GM23338 (cell line): ENCODE measurements at regions not wholly inside any gene's neighbourhood (a gene's known extent, or its start where the extent isn't known, plus 50 kb on each side); places are given as distances from the start of the nearest gene placed in this dataset.
A peak's percentile ranks its signal among the peaks of the same experiment; 100 is the strongest.

Source experiments
- ATAC-seq: fragments of 200-7000 bp; cut with Tn5 transposase; 3 replicates; pipeline ENCODE4 v1.9.1; 2020
- DNase-seq: peaks from one replicate; pipeline ENCODE4 v3.0.0-alpha.2; 2015; ENCODE audit warnings: low spot score
- H2AFZ ChIP-seq: fragments of 200-600 bp; sonication (generic); 2 replicates; pipeline ENCODE4 v1.8.0; 2016; ENCODE audit warnings: antibody characterized with exemption, mild to moderate bottlenecking, moderate library complexity
- H3F3A ChIP-seq: fragments of 200-600 bp; sonication (generic); replicated peaks from 2 replicates; pipeline ENCODE4 v1.8.0; 2017; ENCODE audit warnings: antibody characterized with exemption, mixed run types, low read depth
- H3K27ac ChIP-seq: fragments of 200-600 bp; sonication (generic); 2 replicates; pipeline ENCODE4 v1.6.1; 2016; ENCODE audit warnings: low read depth
- H3K27me3 ChIP-seq: fragments of 200-600 bp; sonication (generic); 2 replicates; pipeline ENCODE4 v1.8.0; 2016; ENCODE audit warnings: mild to moderate bottlenecking, mixed run types, moderate library complexity; ENCODE audit not compliant: insufficient read depth
- H3K36me3 ChIP-seq: fragments of 200-600 bp; sonication (generic); 2 replicates; pipeline ENCODE4 v1.8.0; 2016; ENCODE audit warnings: mild to moderate bottlenecking; ENCODE audit not compliant: insufficient read depth
- H3K4me1 ChIP-seq: fragments of 200-600 bp; sonication (generic); 2 replicates; pipeline ENCODE4 v1.8.0; 2016; ENCODE audit warnings: mild to moderate bottlenecking, moderate library complexity; ENCODE audit not compliant: insufficient read depth
- H3K4me2 ChIP-seq: fragments of 200-600 bp; sonication (generic); 2 replicates; pipeline ENCODE4 v1.7.1; 2017; ENCODE audit warnings: mixed run types
- H3K4me3 ChIP-seq: fragments of 200-600 bp; sonication (generic); 2 replicates; pipeline ENCODE4 v1.6.1; 2016; ENCODE audit warnings: mixed run types
- H3K79me2 ChIP-seq: fragments of 200-600 bp; sonication (generic); replicated peaks from 2 replicates; pipeline ENCODE4 v1.8.0; 2017; ENCODE audit warnings: mild to moderate bottlenecking; ENCODE audit not compliant: insufficient read depth
- H3K9me2 ChIP-seq: fragments of 200-600 bp; sonication (generic); 2 replicates; pipeline ENCODE4 v1.8.0; 2017; ENCODE audit not compliant: insufficient read depth
- H4K20me1 ChIP-seq: fragments of 200-600 bp; sonication (generic); replicated peaks from 2 replicates; pipeline ENCODE4 v1.8.0; 2017; ENCODE audit warnings: mild to moderate bottlenecking; ENCODE audit not compliant: insufficient read depth
- H3K27ac Mint-ChIP-seq: 2 replicates; pipeline ENCODE4 v1.8.0; 2020; ENCODE audit warnings: inconsistent platforms, mild to moderate bottlenecking, moderate library complexity, mixed read lengths
- H3K27me3 Mint-ChIP-seq: 3 replicates; pipeline ENCODE4 v1.8.0; 2022; ENCODE audit warnings: low read depth, mild to moderate bottlenecking, moderate library complexity, mixed read lengths, inconsistent platforms; ENCODE audit not compliant: insufficient read depth, poor library complexity
- H3K36me3 Mint-ChIP-seq: 3 replicates; pipeline ENCODE4 v1.8.0; 2021; ENCODE audit warnings: low read depth, mild to moderate bottlenecking, inconsistent platforms, moderate library complexity, mixed read lengths
- H3K4me1 Mint-ChIP-seq: 3 replicates; pipeline ENCODE4 v1.8.0; 2020; ENCODE audit warnings: mild to moderate bottlenecking, inconsistent platforms, mixed read lengths
- H3K4me3 Mint-ChIP-seq: 3 replicates; pipeline ENCODE4 v1.8.0; 2021; ENCODE audit warnings: moderate library complexity, mild to moderate bottlenecking, inconsistent platforms, mixed read lengths
- H3K9me3 Mint-ChIP-seq: 3 replicates; pipeline ENCODE4 v1.8.0; 2020; ENCODE audit warnings: moderate library complexity, mild to moderate bottlenecking, inconsistent platforms, mixed read lengths
- ETS1 ChIP-seq: IDR thresholded peaks from 2 replicates; pipeline ENCODE4 v1.6.1; 2016; ENCODE audit warnings: antibody characterized with exemption
- EZH2phosphoT487 ChIP-seq: fragments of 200-600 bp; sonication (generic); IDR thresholded peaks from one replicate; pipeline ENCODE4 v1.8.1; 2018; ENCODE audit warnings: antibody characterized with exemption; ENCODE audit not compliant: unreplicated experiment
- REST ChIP-seq: IDR thresholded peaks from one replicate; pipeline ENCODE4 v1.6.1; 2018; ENCODE audit warnings: antibody characterized with exemption; ENCODE audit not compliant: unreplicated experiment
- ZNF114 ChIP-seq: fragments of 250-450 bp; sonication (Bioruptor Pico); IDR thresholded peaks from 2 replicates; pipeline ENCODE4 v1.5.0; 2020; ENCODE audit warnings: mild to moderate bottlenecking, moderate library complexity
- ZNF331 ChIP-seq: fragments of 250-450 bp; sonication (Bioruptor Pico); IDR thresholded peaks from 2 replicates; pipeline ENCODE4 v1.5.0; 2020; ENCODE audit warnings: low read depth, mild to moderate bottlenecking, moderate library complexity
- TF ChIP-seq, protein P1 (sequence below): fragments of 250-450 bp; sonication (Bioruptor Pico); IDR thresholded peaks from 2 replicates; pipeline ENCODE4 v1.5.0; 2020; ENCODE audit warnings: mild to moderate bottlenecking, moderate library complexity
- TF ChIP-seq, protein P2 (sequence below), 2 experiments: fragments of 200-600 bp in 1 of 2; sonication (generic) in 1 of 2; conservative IDR thresholded peaks; 2 replicates each; pipeline versions ENCODE4 v1.5.1 to v1.6.1; 2016 to 2017; ENCODE audit warnings: antibody characterized with exemption in 2 of 2, low read depth in 2 of 2, mild to moderate bottlenecking in 2 of 2, moderate library complexity in 1 of 2

DNA sequence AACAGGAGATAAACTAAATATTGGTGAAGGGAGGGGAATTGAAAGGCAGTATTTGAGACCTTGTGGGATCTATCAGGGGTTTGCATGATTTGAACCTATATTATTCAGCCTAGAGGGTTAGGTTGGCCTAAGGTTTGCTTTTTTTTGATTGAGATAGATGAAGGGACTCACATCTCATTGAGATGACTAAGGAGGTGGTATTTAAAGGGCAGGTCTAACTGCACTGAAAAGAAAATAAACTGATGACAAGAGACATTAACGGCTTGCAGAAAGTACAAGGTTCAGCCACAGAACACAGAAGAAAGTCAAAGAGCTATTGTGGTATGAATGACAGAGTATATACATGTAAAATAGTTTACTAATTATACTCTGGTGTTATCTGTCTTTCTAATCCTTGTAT is 412.7 kb downstream of the CDH10 start (continued):
- TF ChIP-seq, protein P1, sequence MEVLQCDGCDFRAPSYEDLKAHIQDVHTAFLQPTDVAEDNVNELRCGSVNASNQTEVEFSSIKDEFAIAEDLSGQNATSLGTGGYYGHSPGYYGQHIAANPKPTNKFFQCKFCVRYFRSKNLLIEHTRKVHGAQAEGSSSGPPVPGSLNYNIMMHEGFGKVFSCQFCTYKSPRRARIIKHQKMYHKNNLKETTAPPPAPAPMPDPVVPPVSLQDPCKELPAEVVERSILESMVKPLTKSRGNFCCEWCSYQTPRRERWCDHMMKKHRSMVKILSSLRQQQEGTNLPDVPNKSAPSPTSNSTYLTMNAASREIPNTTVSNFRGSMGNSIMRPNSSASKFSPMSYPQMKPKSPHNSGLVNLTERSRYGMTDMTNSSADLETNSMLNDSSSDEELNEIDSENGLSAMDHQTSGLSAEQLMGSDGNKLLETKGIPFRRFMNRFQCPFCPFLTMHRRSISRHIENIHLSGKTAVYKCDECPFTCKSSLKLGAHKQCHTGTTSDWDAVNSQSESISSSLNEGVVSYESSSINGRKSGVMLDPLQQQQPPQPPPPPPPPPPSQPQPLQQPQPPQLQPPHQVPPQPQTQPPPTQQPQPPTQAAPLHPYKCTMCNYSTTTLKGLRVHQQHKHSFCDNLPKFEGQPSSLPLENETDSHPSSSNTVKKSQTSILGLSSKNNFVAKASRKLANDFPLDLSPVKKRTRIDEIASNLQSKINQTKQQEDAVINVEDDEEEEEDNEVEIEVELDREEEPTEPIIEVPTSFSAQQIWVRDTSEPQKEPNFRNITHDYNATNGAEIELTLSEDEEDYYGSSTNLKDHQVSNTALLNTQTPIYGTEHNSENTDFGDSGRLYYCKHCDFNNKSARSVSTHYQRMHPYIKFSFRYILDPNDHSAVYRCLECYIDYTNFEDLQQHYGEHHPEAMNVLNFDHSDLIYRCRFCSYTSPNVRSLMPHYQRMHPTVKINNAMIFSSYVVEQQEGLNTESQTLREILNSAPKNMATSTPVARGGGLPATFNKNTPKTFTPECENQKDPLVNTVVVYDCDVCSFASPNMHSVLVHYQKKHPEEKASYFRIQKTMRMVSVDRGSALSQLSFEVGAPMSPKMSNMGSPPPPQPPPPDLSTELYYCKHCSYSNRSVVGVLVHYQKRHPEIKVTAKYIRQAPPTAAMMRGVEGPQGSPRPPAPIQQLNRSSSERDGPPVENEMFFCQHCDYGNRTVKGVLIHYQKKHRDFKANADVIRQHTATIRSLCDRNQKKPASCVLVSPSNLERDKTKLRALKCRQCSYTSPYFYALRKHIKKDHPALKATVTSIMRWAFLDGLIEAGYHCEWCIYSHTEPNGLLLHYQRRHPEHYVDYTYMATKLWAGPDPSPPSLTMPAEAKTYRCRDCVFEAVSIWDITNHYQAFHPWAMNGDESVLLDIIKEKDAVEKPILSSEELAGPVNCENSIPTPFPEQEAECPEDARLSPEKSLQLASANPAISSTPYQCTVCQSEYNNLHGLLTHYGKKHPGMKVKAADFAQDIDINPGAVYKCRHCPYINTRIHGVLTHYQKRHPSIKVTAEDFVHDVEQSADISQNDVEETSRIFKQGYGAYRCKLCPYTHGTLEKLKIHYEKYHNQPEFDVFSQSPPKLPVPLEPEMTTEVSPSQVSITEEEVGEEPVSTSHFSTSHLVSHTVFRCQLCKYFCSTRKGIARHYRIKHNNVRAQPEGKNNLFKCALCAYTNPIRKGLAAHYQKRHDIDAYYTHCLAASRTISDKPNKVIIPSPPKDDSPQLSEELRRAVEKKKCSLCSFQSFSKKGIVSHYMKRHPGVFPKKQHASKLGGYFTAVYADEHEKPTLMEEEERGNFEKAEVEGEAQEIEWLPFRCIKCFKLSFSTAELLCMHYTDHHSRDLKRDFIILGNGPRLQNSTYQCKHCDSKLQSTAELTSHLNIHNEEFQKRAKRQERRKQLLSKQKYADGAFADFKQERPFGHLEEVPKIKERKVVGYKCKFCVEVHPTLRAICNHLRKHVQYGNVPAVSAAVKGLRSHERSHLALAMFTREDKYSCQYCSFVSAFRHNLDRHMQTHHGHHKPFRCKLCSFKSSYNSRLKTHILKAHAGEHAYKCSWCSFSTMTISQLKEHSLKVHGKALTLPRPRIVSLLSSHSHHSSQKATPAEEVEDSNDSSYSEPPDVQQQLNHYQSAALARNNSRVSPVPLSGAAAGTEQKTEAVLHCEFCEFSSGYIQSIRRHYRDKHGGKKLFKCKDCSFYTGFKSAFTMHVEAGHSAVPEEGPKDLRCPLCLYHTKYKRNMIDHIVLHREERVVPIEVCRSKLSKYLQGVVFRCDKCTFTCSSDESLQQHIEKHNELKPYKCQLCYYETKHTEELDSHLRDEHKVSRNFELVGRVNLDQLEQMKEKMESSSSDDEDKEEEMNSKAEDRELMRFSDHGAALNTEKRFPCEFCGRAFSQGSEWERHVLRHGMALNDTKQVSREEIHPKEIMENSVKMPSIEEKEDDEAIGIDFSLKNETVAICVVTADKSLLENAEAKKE (CRISPR knock-in tag), result no peak
- TF ChIP-seq ETS1 (no peak), ZNF114 (CRISPR knock-in tag) (no peak), EZH2phosphoT487 (no peak), ZNF331 (CRISPR knock-in tag) (no peak)

- Histone ChIP-seq H4K20me1 (no peaks in the 10 kb centered on the region), H3K4me1 (no peaks in the 10 kb centered on the region), H3K4me2 (no peak overlapping the region), H3K4me3 (no peak overlapping the region), H3F3A (no peaks in the 10 kb centered on the region), H3K27me3 (no peaks in the 10 kb centered on the region), H3K9me2 (no peaks in the 10 kb centered on the region), H3K36me3 (no peaks in the 10 kb centered on the region; the same call in 1 of the 2 replicates), H3K79me2 (no peaks in the 10 kb centered on the region), H3K27ac (no peak overlapping the region), H2AFZ (no peak overlapping the region)
- H3K9me3 Mint-ChIP-seq, result no peaks in the 10 kb centered on the region
- no peaks in the 10 kb centered on the region for H3K4me1 Mint-ChIP-seq
- no peaks in the 10 kb centered on the region for H3K27me3 Mint-ChIP-seq
- no peak for TF ChIP-seq REST
- TF ChIP-seq, protein P2, sequence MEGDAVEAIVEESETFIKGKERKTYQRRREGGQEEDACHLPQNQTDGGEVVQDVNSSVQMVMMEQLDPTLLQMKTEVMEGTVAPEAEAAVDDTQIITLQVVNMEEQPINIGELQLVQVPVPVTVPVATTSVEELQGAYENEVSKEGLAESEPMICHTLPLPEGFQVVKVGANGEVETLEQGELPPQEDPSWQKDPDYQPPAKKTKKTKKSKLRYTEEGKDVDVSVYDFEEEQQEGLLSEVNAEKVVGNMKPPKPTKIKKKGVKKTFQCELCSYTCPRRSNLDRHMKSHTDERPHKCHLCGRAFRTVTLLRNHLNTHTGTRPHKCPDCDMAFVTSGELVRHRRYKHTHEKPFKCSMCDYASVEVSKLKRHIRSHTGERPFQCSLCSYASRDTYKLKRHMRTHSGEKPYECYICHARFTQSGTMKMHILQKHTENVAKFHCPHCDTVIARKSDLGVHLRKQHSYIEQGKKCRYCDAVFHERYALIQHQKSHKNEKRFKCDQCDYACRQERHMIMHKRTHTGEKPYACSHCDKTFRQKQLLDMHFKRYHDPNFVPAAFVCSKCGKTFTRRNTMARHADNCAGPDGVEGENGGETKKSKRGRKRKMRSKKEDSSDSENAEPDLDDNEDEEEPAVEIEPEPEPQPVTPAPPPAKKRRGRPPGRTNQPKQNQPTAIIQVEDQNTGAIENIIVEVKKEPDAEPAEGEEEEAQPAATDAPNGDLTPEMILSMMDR (conservative IDR thresholded peaks at IDR 0.05; ENCODE audit: low read depth in 2 of 2), result peak in 1 of 2 experiments; percentile 18; a peak in 1 of 4 replicates
- ATAC-seq (no peak), DNase-seq (no peak)
- H3K27ac Mint-ChIP-seq, result no peak overlapping the region
- no peaks in the 10 kb centered on the region for H3K36me3 Mint-ChIP-seq
- no peak overlapping the region for H3K4me3 Mint-ChIP-seq
These were observed 411.8 kb downstream of the CDH10 start for GRCh38 chr5:24232929-24233498.
